ENCODE measurements at regions not wholly inside any gene's neighbourhood (a gene's known extent, or its start where the extent isn't known, plus 50 kb on each side); places are given as distances from the start of the nearest gene placed in this dataset.

- no peak overlapping the region for H3K4ac ChIP-seq (ENCODE audit: low read depth, low read length)
- no peak overlapping the region for H4K8ac ChIP-seq (ENCODE audit: low read depth in 2 of 2, low read length in 2 of 2)
- POLR2A ChIA-PET (ENCODE audit: unreplicated experiment), result no interaction called here
- no peak overlapping the region for H3K14ac ChIP-seq (replicated peaks; ENCODE audit: low read depth, low read length)
- TF ChIP-seq FOS (IDR thresholded peaks at IDR 0.05; ENCODE audit: low read depth, low read length), result no peak
- TF ChIP-seq USF2 (IDR thresholded peaks at IDR 0.05; ENCODE audit: low read depth, low read length), result no peak
- no peak for TF ChIP-seq MXI1 (IDR thresholded peaks at IDR 0.05; ENCODE audit: borderline replicate concordance, low read depth, low read length)
- TF ChIP-seq NFE2L2 (IDR thresholded peaks at IDR 0.05; ENCODE audit: low read depth, low read length), result no peak
- TF ChIP-seq, protein P1, sequence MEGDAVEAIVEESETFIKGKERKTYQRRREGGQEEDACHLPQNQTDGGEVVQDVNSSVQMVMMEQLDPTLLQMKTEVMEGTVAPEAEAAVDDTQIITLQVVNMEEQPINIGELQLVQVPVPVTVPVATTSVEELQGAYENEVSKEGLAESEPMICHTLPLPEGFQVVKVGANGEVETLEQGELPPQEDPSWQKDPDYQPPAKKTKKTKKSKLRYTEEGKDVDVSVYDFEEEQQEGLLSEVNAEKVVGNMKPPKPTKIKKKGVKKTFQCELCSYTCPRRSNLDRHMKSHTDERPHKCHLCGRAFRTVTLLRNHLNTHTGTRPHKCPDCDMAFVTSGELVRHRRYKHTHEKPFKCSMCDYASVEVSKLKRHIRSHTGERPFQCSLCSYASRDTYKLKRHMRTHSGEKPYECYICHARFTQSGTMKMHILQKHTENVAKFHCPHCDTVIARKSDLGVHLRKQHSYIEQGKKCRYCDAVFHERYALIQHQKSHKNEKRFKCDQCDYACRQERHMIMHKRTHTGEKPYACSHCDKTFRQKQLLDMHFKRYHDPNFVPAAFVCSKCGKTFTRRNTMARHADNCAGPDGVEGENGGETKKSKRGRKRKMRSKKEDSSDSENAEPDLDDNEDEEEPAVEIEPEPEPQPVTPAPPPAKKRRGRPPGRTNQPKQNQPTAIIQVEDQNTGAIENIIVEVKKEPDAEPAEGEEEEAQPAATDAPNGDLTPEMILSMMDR (conservative IDR thresholded peaks at IDR 0.05; ENCODE audit: low read depth, low read length), result no peak
- no peak for TF ChIP-seq RCOR1 (IDR thresholded peaks at IDR 0.05; ENCODE audit: insufficient replicate concordance, low read length)
- TF ChIP-seq ELK1 (IDR thresholded peaks at IDR 0.05; ENCODE audit: borderline replicate concordance, low read depth, low read length), result no peak
- no peak for TF ChIP-seq MAZ (IDR thresholded peaks at IDR 0.05; ENCODE audit: borderline replicate concordance, low read depth, low read length)
- no peak for TF ChIP-seq SMC3 (IDR thresholded peaks at IDR 0.05; ENCODE audit: low read depth, low read length)
- TF ChIP-seq MAFK (IDR thresholded peaks at IDR 0.05; ENCODE audit: low read depth, low read length), result no peak
- no peak for TF ChIP-seq CHD1 (IDR thresholded peaks at IDR 0.05; ENCODE audit: low read depth, low read length)
- TF ChIP-seq RFX5 (IDR thresholded peaks at IDR 0.05; ENCODE audit: low read depth, low read length), result no peak
- TF ChIP-seq CEBPB (IDR thresholded peaks at IDR 0.05; ENCODE audit: low read depth, low read length), result no peak
- TF ChIP-seq POLR2A (IDR thresholded peaks at IDR 0.05; ENCODE audit: low read depth, low read length), result no peak
- TF ChIP-seq RAD21 (IDR thresholded peaks at IDR 0.05; ENCODE audit: low read length), result no peak
- no peak for TF ChIP-seq BHLHE40 (IDR thresholded peaks at IDR 0.05; ENCODE audit: low read depth, low read length)
- no peak overlapping the region for H4K5ac ChIP-seq (ENCODE audit: low read depth, low read length)
- H2BK15ac ChIP-seq (ENCODE audit: low read depth, low read length), result no peak overlapping the region
- H2BK20ac ChIP-seq (ENCODE audit: low read depth, low read length), result no peak overlapping the region
- no peak overlapping the region for H2BK120ac ChIP-seq (ENCODE audit: low read depth, low read length)
- no peak overlapping the region for H2BK5ac ChIP-seq (ENCODE audit: low read depth, low read length, poor library complexity, severe bottlenecking)
- H3K18ac ChIP-seq (ENCODE audit: low read depth, low read length), result no peak overlapping the region
- H2AK5ac ChIP-seq (ENCODE audit: low read depth, low read length), result no peak overlapping the region
- no peaks in the 10 kb centered on the region for H3K4me1 ChIP-seq (ENCODE audit: control insufficient read depth, insufficient read depth, low read length)
- no peak overlapping the region for H3K4me2 ChIP-seq (ENCODE audit: low read depth, low read length)
- H2AK9ac ChIP-seq (replicated peaks; ENCODE audit: low read depth, low read length, poor library complexity), result no peak overlapping the region
- CTCF ChIA-PET, result no interaction called here
- H4K20me1 ChIP-seq (ENCODE audit: insufficient read depth, low read length), result peaks cover 3% of the 10 kb centered on the region; the same call in 1 of the 2 replicates
- intact Hi-C loops (cut with micrococcal nuclease) (no loop called here), dilution Hi-C loops (cut with HindIII; ENCODE audit: low sequenced_read_pairs, unreplicated experiment) (no loop called here), in situ Hi-C loops (cut with MboI; ENCODE audit: low sequenced_read_pairs) (no loop called here)
- no TSS peak for BruUV-seq (replicated peaks)
- ATAC-seq (ENCODE audit: low read depth), result no peak
- no peak overlapping the region for H3K23ac ChIP-seq (ENCODE audit: low read depth, low read length)
- no peaks in the 10 kb centered on the region for H3K9me3 ChIP-seq (ENCODE audit: control insufficient read depth, insufficient read depth, low read length)
- DNase-seq, result no peak
- no peak overlapping the region for H3K27ac ChIP-seq (ENCODE audit: insufficient read depth, low read length)
- H3K27me3 ChIP-seq (ENCODE audit: control insufficient read depth, insufficient read depth, low read length), result peaks cover 2% of the 10 kb centered on the region; the same call in 1 of the 2 replicates
- H3K79me1 ChIP-seq (ENCODE audit: low read depth in 1 of 2, low read length in 2 of 2), result no peaks in the 10 kb centered on the region
- H3K56ac ChIP-seq (ENCODE audit: extremely low read depth, insufficient read depth, low read length), result no peak overlapping the region
- H3K36me3 ChIP-seq (ENCODE audit: control insufficient read depth, insufficient read depth, low read length), result no peaks in the 10 kb centered on the region
- no peak overlapping the region for H3K4me3 ChIP-seq (ENCODE audit: insufficient read depth, low read depth, low read length)
- no peak overlapping the region for H2AFZ ChIP-seq (replicated peaks; ENCODE audit: low read length, poor library complexity)
- no CpG with 5 or more reads among the region's 1 CpG for WGBS, 2 experiments (ENCODE audit: extremely low coverage in 2 of 2, insufficient read length in 1 of 2)
- H3K9ac ChIP-seq (ENCODE audit: low read depth, low read length), result no peak overlapping the region
- no peaks in the 10 kb centered on the region for H3K9me1 ChIP-seq (ENCODE audit: insufficient read depth, low read length)
- H4K91ac ChIP-seq (ENCODE audit: insufficient read depth, low read depth, low read length), result no peak overlapping the region
These were observed 178.9 kb upstream of the THRB start for GRCh38 chr3:24673596-24673995.
